ENCODE measurements at regions not wholly inside any gene's neighbourhood (a gene's known extent, or its start where the extent isn't known, plus 50 kb on each side); places are given as distances from the start of the nearest gene placed in this dataset.

- TF ChIP-seq POLR2A (IDR thresholded peaks at IDR 0.05; ENCODE audit: low read depth, low read length) (no peak), POLR2AphosphoS5 (IDR thresholded peaks at IDR 0.05; ENCODE audit: insufficient read depth, low read depth, low read length) (no peak), CTCF (IDR thresholded peaks at IDR 0.05; ENCODE audit: extremely low read depth in 1 of 2, insufficient read depth in 1 of 2, low read depth in 1 of 2, low read length in 2 of 2) (no peak), FOS (IDR thresholded peaks at IDR 0.05; ENCODE audit: borderline replicate concordance, insufficient read depth, low read length) (no peak), GATA2 (IDR thresholded peaks at IDR 0.05; ENCODE audit: insufficient read depth, insufficient read length, low read depth, low read length) (no peak), MYC (IDR thresholded peaks at IDR 0.05; ENCODE audit: low read depth, low read length) (no peak), EZH2 (IDR thresholded peaks at IDR 0.05; ENCODE audit: borderline replicate concordance, low read depth, low read length, severe bottlenecking) (no peak)
Observed at GRCh38 chr11:76287227-76287626, 80.9 kb upstream of the WNT11 start.
